Stimulated activated CD8-positive, alpha-beta memory T cell treated with anti-CD3 and anti-CD28 coated beads, Interleukin-12 subunit alpha, Interleukin-12 subunit beta, amount 100 ng/mL, for 1 hour (primary cell): ENCODE measurements at regions not wholly inside any gene's neighbourhood (a gene's known extent, or its start where the extent isn't known, plus 50 kb on each side); places are given as distances from the start of the nearest gene placed in this dataset.
"Not testable (repeated sequence)": the region's sequence is repeated elsewhere in the genome, so short reads cannot be mapped to it uniquely, and the experiment has no call there.

Source experiments
- DNase-seq: peaks from one replicate; pipeline ENCODE4 v3.0.0-alpha.2; 2020; ENCODE audit warnings: low read depth

- DNase-seq: no peak
These were observed 1532.7 kb downstream of the HACE1 start for GRCh38 chr6:103326760-103327757.

DNA sequence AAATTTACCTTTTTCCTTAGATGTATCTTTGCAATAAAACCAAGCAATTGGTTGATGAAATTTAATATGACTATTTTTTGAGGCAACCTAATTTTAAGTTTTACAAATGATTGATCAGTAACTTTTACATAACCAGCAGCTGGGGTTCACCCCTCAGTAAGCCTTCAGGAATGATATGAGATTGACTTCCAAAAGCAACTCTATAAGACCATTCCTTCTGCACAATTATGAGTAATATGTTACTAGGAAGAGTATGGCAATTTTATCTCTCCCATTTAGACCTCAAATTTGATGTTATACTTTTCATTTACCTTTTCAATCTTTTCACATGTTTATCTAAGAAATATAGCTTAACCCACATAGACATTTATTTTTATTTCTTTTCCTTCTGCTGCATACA is 1546.3 kb downstream of the HACE1 start:
- DNase-seq: no peak

- DNase-seq: not testable (repeated sequence)
These were observed 1565.3 kb downstream of the HACE1 start for GRCh38 chr6:103294376-103294775.

DNA sequence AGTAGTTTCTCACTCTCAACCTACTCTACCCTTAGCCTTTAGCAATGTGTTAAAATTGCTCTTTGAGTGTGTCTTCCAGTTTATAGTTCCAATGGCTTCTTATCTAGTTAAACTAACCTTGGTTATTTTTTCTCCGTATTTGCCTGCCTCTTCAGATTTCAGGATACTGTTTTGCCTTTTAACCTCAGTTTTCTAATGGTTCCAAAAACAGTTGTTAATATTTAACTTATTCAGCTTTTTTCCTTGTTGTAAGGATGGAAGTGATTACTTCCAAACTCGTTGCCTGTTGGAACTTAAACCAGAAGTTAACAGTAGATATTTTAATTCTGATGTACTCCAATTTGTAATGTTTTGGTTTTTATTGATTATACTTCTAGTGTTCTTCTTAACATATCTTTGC is 1574.9 kb downstream of the HACE1 start:
- DNase-seq: no peak

GRCh38 chr6:103280417-103280816 is 1579.3 kb downstream of the HACE1 start:
- no peak for DNase-seq

DNA sequence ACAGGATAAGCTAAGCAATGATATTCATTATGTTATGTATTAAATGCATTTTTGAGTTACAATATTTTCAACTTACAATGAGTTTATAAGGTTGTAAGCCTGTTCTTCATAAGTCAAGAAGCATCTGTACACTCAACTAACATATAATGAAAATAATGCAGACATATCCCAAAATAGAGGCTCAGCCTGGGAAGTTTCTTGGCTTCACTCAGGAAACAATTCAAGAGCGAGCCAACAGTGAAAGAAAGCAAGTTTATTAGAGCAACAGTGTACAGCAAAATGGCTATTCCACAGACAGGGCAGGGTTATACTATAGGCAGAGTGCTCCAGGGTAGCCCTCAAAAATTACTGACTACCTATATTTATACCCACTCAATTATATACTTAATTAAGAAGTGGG is 1581.8 kb downstream of the HACE1 start:
- no peak for DNase-seq

DNA sequence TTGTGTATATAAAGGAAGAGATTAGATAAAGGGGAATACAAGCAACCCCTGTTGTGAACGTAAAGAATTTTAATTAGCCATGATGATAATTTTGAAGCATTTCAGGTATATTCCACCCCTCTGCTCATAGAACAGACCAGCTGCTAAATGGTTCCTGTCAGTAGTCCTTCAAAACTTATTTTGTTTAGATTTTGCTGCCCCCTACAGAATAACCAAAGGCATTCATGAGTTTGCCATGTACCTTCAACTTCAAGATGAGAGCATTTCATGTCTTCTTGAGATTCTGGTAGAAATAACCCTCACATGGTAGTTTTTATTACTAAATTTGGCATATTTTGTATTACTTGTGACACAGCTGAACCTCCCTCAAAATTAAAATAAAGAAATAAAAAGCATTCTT is 1586.7 kb downstream of the HACE1 start:
- DNase-seq: no peak

DNA sequence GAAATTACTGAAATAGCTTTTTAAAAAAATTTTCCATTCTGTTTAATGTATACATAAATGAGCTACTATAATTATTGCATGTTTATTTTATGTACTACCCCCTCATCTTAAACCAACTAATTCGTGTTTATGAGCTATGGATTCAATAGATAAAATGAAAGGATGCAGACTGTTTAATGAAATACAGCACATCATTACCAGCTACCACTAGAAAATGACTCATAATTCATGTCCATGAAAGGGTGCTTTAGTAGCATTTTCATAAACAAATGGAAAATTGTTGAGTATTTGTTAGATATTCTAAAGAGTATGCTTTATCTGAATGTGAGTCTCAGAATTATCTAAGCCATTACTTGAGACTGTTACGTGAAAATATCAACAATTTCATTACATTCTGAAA is 1590.1 kb downstream of the HACE1 start:
- DNase-seq: no peak

GRCh38 chr6:103268335-103268734 is 1591.4 kb downstream of the HACE1 start:
- DNase-seq: no peak

GRCh38 chr6:103264020-103264419 is 1595.7 kb downstream of the HACE1 start:
- DNase-seq: no peak

- no peak for DNase-seq
These were observed 1604.6 kb downstream of the HACE1 start for GRCh38 chr6:103255132-103255531.

DNA sequence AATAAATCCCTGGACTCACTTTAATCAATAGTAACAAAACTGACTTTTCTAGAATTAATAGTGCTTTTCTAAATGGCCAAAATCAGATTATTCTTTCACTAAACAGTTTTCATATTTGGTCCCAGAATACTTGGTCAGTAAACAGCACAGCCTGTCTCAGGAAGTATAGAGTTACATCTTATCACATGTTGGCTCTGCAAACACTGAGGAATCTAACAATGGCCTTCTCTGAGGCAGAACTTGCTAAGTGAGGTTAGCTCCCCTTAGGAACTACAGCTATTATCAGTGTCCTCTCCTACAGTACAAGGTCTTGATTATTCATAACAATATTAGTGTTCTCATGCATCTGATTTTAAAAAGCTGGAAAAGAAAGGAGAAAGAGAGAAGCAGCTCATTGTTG is 1622.8 kb downstream of the HACE1 start:
- DNase-seq: no peak

DNA sequence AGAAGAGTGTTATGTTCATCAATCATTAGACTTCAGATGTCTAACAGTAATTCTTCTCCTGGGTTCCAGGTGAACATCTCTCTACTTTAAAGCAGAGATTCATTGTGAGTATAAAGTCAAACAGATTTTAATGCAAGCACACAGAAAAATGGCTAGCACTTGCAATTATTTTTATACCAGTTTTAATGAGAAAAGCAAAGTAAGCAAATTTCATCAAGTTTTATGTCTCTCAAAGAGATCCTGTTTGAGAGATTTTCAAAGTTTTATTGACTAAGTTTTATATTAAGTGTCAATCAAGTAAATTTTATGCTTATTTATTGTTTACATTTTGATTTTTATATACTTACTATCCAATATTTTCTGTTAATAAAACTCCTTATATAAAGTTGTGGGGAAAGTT is 1628.5 kb downstream of the HACE1 start:
- no peak for DNase-seq

DNA sequence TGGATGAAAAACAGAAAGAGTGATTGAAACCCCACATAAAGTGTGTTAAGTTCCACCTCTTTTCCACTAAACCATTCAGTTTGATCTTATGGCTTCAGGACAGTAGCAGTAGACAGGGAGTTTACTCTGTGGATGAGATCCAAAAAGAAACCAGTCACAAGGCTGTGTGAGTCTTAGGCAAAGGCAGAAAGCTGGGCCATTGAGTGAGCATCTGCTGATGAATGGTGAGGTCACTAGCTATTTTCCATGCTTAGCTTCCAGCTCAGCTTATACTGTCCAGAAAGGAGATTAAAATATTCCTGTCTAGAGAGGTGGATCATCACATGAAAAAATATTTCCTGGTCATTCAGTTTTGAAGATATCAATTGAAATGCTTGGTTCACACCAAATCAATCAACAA is 1643.9 kb downstream of the HACE1 start:
- DNase-seq: no peak

GRCh38 chr6:103210686-103211085 is 1649.0 kb downstream of the HACE1 start:
- no peak for DNase-seq

DNA sequence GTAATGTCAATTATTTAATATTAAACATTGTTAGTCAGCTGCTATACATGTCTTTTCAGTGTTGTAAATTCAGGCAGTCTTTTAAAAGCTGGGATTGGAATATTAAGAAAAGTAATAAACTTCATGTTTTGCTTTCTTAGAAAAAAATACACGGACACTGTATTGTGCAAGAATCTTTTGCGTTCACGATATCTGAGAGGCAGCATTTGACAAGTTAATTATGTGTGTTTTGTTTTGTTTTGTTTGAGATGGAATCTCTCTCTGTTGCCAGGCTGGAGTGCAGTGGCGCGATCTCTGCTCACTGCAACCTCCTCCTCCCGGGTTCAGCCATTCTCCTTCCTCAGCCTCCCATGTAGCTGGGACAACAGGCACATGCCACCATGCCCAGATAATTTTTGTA is 1661.3 kb downstream of the HACE1 start:
- no peak for DNase-seq

DNA sequence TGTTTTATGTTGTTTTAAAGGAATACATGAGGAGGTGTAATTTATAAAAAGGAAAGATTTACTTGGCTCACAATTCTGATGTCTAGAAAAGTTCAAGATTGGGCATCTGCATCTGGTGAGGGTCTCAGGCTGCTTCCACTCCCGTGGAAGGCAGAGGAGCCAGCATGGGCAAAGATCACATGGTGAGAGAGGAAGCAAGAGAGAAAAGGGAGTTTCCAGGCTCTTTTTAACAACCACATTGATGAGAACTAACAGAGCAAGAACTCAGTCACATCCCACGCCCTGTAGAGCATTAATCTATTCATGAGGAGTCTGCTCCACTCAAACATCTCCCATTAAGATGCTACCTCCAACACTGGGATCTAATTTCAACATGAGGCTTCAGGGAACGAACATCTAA is 1666.3 kb downstream of the HACE1 start:
- DNase-seq: no peak

DNA sequence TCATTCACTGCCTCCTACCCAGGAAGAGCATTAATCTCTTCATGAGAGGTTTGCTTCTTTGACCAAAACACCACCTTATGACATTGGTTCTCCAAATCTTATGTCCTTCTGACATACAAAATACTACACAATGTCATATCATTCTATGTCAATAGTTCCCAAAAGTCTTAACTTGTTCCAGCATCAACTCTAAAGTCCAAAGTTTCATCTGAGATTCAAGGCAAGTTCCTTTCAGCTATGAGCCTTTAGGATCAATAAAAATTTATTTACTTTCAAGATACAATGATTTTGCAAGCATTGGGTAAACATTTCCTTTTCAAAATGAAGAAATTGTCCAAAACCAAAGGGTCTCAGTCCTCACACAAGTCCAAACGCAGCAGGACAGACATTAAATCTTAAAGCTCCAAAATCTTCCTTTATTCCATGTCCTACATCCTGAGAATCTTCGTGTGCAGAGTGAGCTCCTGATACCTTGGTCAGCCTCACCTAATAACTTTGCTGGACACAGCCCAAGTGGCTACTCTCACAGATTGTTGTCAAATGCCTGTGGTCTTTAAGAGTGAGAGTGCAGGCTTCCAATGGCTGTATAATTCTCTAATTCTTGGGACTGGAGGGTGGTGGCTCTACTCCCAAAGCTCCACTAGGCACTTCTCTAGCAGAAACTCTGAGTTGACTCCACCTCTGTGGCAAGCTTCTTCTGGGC is 1668.2 kb downstream of the HACE1 start:
- DNase-seq: no peak

GRCh38 chr6:103184776-103185175 is 1674.9 kb downstream of the HACE1 start:
- DNase-seq: no peak

GRCh38 chr6:103183831-103184411 is 1675.8 kb downstream of the HACE1 start:
- no peak for DNase-seq

DNA sequence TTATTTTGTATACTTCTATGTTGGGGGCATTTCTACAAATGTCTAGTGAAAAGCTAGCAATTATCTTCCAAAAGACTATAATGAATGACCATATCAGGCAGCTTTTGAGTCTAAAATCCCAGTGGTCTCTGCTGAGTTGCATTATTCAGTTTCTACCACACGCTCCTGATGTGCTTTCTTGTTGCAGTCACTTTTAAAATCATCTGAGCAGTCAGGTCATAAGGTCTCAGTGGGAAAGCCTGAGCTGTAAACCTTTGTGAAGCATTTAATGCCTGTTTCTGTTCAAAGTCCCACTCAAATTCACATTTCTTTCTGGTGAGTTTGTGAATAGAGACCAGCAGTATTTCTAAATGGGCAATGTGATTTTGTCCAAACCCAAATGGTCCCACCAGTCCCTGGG is 1681.5 kb downstream of the HACE1 start:
- no peak for DNase-seq

DNA sequence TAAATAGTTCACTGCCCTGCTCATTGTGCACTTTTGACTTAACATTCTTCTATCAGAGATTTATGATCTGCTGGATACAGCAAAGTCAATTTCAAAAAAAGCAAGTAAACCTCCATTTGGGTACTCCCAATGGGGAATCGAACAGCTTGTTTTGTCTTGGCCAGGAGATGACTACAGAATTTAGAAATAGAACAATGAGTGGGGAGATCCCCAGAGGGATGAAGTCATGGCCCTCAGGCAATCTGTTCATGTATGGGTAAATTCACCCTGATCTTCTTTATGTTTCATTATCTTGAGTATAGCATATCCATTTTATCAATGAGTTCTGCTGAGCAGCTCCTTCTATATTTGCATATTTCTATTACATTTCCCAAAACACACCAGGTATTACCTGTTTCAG is 1681.9 kb downstream of the HACE1 start:
- DNase-seq: no peak

- no peak for DNase-seq
These were observed 1684.7 kb downstream of the HACE1 start for GRCh38 chr6:103175056-103175455.
